NCI-H82 (cell line): ENCODE measurements at regions not wholly inside any gene's neighbourhood (a gene's known extent, or its start where the extent isn't known, plus 50 kb on each side); places are given as distances from the start of the nearest gene placed in this dataset.
"Not testable (repeated sequence)": the region's sequence is repeated elsewhere in the genome, so short reads cannot be mapped to it uniquely, and the experiment has no call there.

Experiments
- DNase-seq: peaks from one replicate; lab custom pipeline; 2025; lab: John Stamatoyannopoulos, UW

DNA sequence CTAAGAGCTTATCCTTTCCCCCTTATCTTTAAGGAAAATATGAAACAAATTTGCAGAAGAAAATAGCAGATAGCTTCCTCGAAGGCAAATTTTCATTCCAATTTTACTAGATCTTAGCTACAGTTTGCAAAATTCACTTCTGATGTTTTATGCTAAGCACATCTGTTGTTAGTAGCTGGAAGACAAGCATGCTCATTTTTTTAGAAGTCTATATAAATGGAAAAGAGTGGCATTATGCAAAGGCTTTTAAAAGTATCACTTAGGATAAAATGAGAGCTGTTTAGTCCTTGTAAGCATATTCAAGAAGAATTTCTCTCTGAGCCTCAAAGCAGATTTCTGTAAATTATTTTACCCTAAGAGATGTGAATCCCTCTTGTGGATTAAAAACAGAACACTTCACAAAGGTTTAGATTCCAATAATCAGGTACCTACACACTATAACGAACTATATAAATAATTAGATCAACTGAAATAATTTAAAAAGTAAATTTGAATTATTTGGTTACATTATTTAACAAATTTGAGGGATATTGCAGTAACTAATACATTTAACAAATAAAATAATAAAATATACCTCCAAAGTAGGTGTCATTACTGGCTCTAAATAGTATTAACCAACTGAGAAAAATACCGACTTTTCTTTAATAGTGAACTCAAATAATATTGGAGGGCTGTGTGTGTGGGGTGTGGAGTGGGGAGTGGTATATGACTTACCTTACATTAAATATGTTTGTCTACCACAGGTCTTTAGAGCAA lies 307.1 kb downstream of the SEMA3D start:
- no peak for DNase-seq

DNA sequence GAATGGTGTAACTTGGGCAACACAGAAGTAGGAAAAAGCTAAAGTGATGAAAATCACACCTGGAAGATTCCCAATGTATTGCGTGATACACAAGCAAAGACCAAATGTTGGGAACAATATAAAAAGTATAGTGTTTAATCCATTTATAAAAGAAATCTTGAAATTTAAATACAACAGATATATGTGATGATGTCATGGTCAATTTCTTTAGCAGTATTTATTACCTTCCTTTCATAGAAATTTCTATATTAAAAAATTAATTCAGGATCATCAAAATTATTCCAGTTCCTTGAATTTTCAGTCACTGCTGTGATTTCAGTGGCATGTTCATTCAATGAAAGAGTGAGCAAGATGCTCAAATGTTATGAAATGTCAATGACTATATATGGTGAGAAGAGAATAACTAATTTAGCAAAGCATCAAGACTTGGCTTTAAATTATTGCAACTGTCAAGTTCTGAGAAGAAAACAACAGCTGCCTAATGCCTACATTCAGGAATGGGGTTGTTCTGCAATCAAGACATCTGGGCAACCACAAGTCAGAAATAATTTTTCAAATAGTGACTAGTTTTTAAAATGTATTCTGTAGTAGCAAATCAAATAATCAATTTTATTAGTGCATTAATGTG lies 308.8 kb downstream of the SEMA3D start:
- no peak for DNase-seq

- DNase-seq: no peak
These were observed 310.6 kb downstream of the SEMA3D start for GRCh38 chr7:84876061-84876821.

GRCh38 chr7:84865560-84865959 lies 321.3 kb downstream of the SEMA3D start:
- DNase-seq: no peak

GRCh38 chr7:84857336-84857735 lies 329.5 kb downstream of the SEMA3D start:
- DNase-seq: no peak

DNA sequence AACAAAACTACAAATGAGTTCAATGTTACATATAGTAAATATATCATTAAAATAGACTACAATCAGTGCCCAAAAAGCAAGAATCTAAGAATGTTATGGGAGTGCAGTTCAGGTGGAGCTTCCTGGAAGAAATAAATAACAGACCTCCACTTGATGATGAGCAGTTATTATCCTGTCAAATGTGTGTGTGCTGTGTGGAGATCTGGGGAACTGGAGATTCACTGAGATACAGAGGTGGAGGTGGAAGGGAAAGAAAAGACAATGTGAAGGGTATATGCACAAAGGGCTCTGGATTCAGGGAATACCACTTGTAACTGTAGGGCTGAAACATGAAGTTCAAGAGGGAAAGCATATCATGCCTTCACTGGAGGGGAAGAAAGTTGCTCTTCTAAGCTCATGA lies 331.1 kb downstream of the SEMA3D start:
- DNase-seq: peak; percentile 43

- not testable (repeated sequence) for DNase-seq
These were observed 337.9 kb downstream of the SEMA3D start for GRCh38 chr7:84848974-84849372.

DNA sequence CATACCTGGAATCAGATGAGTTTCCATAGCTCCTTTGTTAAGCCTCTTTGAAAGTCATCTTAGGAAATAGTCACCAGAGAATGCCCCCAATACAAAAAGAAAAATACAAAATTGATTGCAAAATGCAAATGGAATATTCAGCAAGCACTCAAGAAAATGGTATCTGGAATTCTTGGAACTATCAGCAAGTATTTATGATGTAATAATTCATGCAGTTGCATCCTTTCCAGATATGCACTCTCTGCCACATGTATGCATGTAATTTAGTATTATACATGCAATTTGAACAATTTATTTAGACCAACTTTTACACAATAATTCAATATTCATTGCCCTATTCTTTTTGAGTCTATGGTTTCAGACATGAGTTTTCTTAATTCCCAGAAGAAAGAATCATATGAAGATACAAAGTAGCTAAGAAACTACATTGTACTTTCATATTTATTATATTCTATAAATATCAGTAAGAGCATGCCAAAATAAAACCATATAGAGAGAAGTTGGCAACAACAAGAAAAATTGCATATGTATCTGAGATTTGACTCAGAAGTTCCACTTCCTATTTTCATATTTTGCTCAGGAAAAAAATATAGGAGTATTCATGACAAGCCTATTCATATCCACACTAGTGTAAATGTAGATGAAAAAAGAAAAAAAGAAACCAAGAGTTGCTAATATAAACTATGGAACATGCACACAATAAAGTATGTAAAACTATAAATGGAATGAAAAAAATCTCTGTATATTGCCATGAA lies 338.5 kb downstream of the SEMA3D start:
- DNase-seq: no peak

GRCh38 chr7:84847790-84848189 lies 339.1 kb downstream of the SEMA3D start:
- no peak for DNase-seq

DNA sequence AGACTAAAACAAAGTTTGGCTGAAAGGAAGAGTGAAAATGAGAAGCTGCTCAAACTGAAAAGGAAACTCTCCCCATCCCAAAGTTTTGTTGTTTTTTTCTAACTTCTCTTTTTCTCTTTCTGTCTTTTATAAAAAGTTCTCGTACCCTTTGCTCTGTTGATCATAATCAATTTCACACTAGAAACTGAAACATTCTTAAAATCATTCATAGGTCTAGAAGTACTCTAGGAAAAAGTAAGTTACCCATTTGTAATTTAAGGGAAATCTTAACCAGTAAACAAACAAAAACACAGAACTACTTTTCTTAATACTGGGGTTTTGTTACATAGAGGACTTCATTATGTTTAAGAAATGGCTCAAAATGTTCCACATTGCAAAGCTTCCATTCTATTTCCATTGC lies 339.8 kb downstream of the SEMA3D start:
- no peak for DNase-seq

DNA sequence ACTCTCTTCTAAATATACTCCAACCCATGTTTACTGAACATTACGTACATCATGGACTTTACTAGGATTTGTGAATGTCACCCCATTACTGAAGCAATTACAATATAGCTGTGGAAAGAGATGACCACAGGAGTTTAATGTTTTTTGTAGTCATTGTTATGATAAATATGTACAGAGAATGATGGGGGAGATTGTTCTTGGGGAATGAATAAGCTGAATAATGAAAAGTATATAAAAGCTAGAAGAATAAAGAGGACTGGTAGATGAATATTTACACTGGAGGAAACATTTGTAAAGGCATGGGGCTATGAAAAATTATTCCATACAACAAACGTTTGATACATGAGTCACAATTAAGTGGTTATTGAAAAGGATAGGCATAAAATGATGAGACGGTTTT lies 340.9 kb downstream of the SEMA3D start:
- no peak for DNase-seq

- no peak for DNase-seq
These were observed 342.1 kb downstream of the SEMA3D start for GRCh38 chr7:84844771-84845170.

DNA sequence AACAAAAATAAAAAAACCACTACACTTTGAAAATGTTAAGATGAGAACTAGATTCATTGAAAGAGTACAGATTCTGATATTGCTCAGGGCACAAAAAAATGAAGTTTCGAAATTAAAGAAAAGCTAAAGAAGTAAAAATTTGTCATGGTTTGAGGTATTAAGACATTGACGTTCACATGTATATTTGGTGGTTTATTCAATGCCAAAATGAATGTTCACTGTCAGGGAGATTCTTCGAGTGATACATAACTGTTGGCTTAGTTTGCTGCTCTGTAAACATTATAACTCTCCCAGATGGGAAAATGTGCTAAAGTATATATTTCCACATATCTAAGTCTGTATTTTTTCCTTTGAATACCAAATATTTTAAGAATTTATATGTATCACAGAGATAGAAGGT lies 345.0 kb downstream of the SEMA3D start:
- no peak for DNase-seq

DNA sequence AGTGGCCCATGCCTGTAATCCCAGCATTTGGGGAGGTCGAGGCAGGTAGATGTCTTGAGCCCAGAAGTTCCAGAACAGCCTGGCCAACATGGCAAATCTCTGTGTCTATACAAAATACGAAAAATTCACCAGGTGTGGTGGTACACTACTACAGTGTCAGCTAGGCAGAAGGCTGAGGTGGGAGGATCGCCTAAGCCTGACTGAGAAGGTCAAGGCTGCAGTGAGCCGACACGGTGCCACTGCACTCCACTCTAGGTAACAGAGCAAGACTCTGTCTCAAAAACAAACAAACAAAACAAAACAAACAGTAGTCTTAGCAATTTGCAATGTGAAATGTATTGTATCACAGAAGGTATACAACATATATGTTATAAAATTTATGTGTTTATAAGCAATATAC lies 348.0 kb downstream of the SEMA3D start:
- no peak for DNase-seq

DNA sequence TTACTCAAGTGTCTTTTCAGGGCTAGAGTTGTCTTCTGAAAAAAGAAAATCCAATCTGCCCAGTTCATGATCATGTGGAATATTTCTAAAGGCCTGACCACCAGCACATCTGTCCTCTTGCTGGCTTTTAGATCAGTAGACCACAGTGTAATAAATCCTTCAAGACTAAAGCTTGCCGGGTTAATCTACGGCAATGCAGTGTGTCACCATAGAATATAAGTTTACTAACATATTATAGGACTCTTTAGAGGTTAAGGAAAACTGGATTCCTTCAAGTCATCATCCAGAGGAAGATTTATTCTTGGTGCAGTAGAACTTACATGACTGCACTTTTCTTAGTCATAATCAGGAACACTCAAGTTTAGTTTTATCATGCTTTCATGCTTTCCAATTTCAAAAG lies 349.5 kb downstream of the SEMA3D start:
- peak; percentile 30 for DNase-seq

GRCh38 chr7:84829719-84830118 lies 357.1 kb downstream of the SEMA3D start:
- no peak for DNase-seq

- no peak for DNase-seq
These were observed 362.7 kb downstream of the SEMA3D start for GRCh38 chr7:84824057-84824651.

DNA sequence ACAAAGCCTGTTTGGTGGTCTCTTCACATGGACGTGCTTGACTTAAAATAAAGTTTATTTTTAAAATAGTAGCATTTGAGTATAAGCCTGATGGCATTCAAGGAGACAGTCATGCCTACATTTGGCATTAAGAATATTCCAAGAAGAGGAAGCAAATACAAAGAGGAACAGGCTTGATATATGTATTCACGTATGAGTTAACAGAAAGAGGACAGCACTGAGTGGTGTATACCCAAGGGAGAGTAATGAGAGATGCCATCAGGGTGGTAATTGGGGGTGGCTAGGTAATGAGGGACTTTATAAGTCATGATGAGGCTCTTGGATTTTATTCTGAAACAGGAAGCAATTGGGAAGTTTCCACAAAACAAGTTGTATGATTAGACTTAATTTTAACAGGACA lies 363.3 kb downstream of the SEMA3D start:
- no peak for DNase-seq

GRCh38 chr7:84822941-84823510 lies 363.8 kb downstream of the SEMA3D start:
- DNase-seq: no peak

DNA sequence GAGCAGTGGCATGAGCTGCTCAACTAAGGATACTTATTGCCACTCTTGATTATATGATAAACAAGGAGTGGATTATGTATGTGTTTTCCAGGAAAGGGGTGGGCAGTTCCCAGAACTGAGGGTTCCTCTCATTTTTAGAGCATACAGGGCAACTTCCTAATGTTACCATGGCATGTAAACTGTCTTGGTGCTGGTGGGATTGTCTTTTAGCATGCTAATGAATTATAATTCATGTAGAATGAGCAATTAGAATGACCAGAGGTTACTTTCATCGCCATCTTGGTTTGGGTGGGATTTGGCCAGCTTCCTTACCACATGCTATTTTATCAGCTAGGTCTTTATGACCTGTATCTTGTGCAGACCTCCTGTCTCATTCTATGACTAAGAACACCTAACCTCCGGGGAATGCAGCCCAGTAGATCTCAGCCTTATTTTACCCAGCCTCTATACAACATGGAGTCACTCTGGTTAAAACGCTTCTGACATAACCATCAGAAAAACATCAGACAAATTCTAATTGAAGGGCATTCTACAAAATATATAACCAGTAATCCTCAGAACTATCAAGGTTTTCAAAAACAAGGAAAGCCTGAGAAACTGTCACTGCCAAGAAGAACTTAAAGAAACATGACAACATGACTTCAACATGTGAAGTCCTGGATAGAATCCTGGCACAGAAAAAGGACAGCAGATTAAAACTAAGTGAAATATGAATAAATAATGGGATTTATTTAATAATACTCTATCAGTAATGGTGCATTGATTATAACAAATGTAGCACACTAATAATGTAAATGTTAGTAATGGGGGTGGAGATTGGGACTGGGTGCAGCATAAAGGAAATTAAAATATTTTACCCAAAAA lies 365.0 kb downstream of the SEMA3D start:
- no peak for DNase-seq

DNA sequence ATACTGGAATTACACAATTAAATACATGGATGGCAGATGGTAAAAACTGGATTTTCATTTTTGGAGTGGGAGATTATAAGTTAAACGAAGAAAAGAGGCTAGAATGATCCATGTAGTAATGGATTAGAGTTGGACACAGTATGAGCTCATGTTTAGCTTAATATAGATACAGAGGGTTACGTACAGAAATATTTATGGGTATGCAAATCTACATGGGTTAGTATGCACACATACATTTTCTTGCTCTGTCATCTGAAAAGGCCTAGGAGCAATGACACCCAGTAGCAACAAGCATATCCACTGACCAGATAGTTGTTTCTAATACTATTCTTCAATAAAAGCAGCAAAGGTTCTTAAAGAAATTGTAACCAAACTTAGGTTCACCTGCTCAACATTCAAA lies 366.4 kb downstream of the SEMA3D start:
- DNase-seq: no peak
